ENCODE measurements at regions not wholly inside any gene's neighbourhood (a gene's known extent, or its start where the extent isn't known, plus 50 kb on each side); places are given as distances from the start of the nearest gene placed in this dataset.

GRCh38 chr13:68124437-68125086, 894.4 kb upstream of the PCDH9 start:
- TF ChIP-seq CTCF (optimal IDR thresholded peaks at IDR 0.05 in 1 of 3, IDR thresholded peaks at IDR 0.05 in 1 of 3, conservative IDR thresholded peaks at IDR 0.05 in 1 of 3; ENCODE audit: extremely low read depth in 1 of 3, insufficient read depth in 2 of 3, low read length in 3 of 3), result no peak
- no peak for TF ChIP-seq EZH2 (IDR thresholded peaks at IDR 0.05; ENCODE audit: low read length)

Measured in keratinocyte (primary cell).